DMS53 treated with DMSO at 0.1 percent for 48 hours (cell line): ENCODE measurements at regions not wholly inside any gene's neighbourhood (a gene's known extent, or its start where the extent isn't known, plus 50 kb on each side); places are given as distances from the start of the nearest gene placed in this dataset.
"Not testable (repeated sequence)": the region's sequence is repeated elsewhere in the genome, so short reads cannot be mapped to it uniquely, and the experiment has no call there.

Experiments used
- DNase-seq: peaks from one replicate; lab custom pipeline; 2025; ENCODE audit not compliant: unreplicated experiment; lab: John Stamatoyannopoulos, UW

DNA sequence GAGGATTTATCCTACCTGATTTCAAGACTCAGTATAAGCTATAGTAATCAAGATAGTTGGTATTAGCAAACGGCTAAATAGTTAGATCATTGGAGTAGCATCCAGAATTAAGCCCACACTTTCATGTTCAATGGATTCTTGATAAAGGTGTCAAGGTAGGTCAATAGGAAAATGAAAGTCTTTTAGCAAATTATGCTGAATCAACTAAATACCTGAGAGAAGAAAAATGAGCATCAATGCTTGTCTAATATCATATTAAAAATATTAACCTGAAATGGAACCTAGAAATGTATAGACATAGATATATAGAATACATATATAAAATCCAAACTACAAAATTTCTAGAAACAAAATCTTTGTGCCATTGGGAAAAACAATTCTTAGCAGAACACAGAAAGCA, 685.6 kb downstream of the DTWD2 start:
- no peak for DNase-seq

GRCh38 chr5:118301696-118302095, 686.7 kb downstream of the DTWD2 start:
- DNase-seq, result no peak

DNA sequence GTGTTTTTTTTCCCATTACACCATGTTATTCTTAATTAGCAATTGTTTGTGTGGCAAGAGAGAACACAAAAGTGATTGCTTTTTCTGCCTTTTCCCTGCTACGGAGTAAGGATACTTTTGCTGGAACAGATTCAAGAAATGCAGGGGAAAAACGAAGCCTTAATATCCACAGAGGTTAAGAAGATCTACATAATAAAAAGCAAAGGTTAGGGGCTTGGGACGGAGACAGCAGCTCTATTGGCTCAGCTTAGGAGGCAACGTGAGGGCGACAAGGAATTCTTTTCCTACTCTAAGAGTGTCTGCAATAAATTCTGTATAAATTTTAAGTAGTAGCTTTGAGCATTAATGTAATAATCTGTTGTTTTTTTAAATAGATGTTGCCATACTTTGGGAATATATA, 693.3 kb downstream of the DTWD2 start:
- DNase-seq, result no peak

- no peak for DNase-seq
These were observed 695.0 kb downstream of the DTWD2 start for GRCh38 chr5:118293378-118293777.

GRCh38 chr5:118290204-118290603, 698.1 kb downstream of the DTWD2 start:
- no peak for DNase-seq

- DNase-seq, result not testable (repeated sequence)
These were observed 704.1 kb downstream of the DTWD2 start for GRCh38 chr5:118284230-118284629.

DNA sequence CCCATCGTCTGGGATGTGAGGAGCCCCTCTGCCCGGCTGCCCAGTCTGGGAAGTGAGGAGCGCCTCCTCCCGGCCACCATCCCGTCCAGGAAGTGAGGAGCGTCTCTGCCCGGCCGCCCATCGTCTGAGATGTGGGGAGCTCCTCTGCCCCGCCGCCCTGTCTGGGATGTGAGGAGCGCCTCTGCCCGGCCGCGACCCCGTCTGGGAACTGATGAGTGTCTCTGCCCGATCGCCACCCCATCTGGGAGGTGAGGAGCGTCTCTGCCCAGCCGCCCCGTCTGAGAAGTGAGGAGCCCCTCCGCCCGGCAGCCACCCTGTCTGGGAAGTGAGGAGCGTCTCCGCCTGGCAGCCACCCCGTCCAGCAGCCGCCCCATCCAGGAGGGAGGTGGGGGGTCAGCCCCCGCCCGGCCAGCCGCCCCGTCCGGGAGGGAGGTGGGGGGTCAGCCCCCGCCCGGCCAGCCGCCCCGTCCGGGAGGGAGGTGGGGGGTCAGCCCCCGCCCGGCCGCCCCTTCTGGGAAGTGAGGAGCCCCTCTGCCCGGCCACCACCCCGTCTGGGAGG, 705.8 kb downstream of the DTWD2 start:
- DNase-seq, result not testable (repeated sequence)

GRCh38 chr5:118279540-118280294, 708.6 kb downstream of the DTWD2 start:
- DNase-seq, result no peak

DNA sequence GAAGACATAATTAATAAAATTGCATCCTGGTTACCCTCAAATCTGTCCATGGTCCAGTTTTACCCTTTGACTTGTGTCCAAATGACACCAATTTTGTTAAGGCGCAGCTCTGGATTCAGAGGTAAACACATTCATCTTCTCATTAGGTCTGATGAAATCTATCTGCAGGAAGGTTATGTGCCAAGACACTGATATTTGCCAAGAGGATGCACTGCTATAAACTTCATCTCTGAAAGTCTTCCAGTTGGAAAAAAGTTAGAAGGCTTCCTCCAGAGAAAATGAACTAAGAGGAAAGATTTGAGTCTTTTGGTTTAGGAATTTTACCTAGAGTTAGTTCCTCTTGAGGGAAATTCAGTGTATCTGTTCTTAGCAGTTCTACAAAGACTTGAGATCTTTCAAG, 717.8 kb downstream of the DTWD2 start:
- DNase-seq, result no peak

GRCh38 chr5:118258223-118258622, 730.1 kb downstream of the DTWD2 start:
- DNase-seq, result no peak

- DNase-seq, result no peak
These were observed 731.3 kb downstream of the DTWD2 start for GRCh38 chr5:118257066-118257465.

DNA sequence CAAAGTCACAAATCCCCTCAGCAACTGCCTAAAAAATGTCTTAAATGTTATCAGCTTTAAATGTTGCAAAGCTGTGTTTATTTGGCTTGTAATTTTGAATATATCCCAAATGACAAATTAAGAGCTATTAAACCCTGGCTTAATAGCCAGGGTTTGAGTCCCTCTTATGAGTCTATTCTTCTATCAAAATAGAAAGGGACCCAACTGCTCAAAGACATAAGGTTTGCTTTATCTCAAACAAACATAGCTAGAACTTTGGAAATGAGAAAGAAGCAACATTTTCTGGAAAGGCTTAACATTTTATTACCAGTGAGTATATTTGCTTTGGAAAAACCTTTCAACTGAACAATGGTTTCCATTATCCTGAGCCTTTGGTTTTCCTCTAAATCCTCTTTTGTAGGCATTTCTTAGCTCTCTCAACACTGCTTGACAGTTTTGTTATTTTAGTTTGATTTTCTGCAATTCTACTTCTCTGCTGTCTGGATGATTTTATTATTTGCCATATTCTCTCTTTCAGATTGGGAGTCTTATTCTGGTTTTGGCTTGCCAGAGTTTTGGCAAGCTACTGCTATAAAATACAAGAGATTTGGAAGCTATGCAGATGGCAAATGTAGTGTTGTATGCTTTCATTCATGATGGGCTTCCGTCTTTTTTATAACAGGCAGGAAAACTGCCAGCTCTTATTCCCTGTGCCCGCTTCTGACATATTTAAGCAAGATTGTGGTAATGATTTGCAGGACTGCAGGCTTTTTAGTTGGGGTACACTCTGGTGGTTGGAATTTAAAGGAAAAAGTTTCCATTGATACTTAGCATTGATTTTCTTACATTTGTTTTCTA, 734.9 kb downstream of the DTWD2 start:
- DNase-seq, result no peak

GRCh38 chr5:118249386-118249785, 739.0 kb downstream of the DTWD2 start:
- no peak for DNase-seq

- DNase-seq, result no peak
These were observed 740.9 kb downstream of the DTWD2 start for GRCh38 chr5:118247458-118247857.

DNA sequence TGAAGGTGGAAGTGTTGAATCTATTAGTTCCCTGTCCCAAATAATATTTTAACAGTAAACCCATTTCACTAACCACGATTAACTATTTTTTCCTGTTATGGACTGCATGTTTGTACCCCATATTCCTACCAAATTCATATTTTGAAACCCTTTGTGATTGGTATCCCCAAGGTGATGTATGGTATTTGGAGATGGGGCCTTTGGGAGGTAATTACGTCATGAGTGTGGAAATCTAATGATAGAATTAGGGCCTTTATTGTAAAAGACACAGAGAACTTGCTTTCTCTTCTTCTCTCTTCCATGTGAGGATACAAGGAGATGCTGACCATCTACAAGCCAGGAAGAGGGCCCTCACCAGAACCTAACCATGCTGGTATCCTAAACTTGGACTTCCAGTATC, 744.7 kb downstream of the DTWD2 start:
- no peak for DNase-seq

- DNase-seq, result no peak
These were observed 745.3 kb downstream of the DTWD2 start for GRCh38 chr5:118243068-118243467.

DNA sequence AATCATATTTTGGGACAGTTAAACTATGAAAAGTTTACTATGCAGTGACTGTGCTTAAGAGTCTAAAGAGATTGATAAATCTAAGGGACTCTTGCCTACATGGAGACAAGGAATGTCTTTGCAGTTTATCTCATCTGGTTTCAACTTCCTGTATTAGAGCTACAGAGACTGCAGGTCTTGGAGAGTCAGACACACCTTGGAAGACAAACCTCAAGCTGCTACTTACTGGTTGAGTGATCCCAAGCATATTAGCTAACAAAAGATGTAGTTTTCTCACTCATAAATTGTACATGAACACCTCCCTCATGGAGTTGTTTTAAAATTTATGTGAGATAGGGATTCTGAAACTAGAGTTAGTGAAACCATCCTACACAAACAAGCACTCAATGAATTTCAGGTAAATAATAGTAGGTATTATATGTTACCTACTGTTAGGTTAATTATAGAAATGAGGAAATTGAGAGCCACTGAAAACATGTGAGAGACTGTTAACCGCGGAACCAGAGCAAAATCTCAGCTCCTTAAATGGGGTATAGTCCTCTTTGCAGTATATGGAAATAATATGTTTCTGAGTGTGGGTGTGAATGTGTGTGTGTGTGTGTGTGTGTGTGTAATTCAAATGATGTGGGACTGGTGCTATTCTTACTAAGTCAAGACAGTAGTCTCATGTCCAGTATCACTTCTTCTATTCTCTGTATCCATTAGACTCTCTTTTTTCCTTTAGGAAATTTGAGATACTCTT, 752.1 kb downstream of the DTWD2 start:
- no peak for DNase-seq

DNA sequence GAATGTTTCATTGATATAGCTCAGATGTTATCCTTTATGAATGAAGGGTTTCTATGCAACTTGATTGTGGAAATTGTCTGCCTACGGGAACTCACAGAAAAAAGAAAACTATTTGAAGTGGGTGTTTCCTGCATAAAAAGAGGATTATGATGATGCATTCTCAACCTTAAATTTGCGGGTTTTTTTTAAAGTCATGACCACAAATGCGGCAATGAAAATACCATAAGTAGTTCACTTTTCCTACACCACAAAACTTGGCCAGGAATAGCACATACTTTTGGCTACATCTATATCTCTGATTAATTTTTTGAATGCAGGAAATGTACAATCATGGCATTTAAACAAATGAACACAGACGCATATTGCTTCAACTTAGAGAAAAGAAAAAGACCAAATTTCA, 754.7 kb downstream of the DTWD2 start:
- no peak for DNase-seq

DNA sequence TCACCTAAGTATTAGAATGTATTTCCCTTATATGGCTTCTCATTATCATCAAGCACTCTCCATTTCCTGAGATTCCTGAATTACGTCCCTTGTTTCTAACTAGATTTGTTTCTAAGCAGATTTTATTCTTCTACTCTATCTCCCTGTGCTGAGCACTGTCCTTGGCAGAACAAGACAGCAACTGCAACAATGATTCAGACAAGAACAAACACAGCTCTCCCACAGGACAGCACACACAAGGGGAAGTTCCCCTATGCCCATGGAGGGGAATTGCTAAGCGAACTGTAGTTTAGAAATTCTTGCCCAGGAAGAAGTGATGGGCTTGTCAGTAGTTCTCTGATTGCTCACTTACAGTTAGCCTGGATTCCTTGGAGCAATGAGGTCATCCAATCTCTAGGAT, 759.9 kb downstream of the DTWD2 start:
- DNase-seq, result no peak

- no peak for DNase-seq
These were observed 763.8 kb downstream of the DTWD2 start for GRCh38 chr5:118224546-118224945.

DNA sequence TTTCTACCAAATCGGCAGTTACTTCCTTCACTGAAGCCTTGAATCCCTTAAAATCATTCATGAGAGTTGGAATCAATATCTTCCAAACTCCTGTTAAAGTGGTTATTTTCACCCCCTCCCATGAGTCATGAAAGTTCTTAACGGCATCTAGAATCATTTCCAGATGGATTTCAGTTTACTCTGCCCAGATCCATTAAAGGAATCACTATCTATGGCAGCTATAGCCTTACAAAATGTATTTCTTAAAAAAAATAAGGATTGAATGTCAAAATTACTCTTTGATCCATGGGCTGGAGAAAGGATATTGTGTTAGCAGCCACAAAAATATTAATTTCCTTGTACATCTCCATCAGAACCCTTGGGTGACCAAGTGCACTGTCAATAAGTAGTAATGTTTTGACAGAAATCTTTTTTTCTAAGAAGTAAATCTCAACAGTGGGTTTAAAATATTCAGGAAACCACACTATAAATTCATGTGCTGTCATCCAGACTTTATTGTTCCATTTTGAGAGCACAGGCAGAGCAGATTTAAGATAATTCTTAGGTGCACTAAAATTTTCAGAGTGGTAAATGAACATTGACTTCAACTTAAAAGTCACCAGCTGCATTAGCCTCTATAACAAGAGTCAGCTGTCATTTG, 767.7 kb downstream of the DTWD2 start:
- no peak for DNase-seq
